Dedifferentiated amniotic fluid mesenchymal stem cell (primary cell): ENCODE measurements at regions not wholly inside any gene's neighbourhood (a gene's known extent, or its start where the extent isn't known, plus 50 kb on each side); places are given as distances from the start of the nearest gene placed in this dataset.

Source experiments
- DNase-seq: peaks from one replicate; pipeline ENCODE4 v3.0.0-alpha.2; 2016; ENCODE audit errors: extremely low spot score

GRCh38 chr1:218715961-218716669 is 371.0 kb downstream of the TGFB2 start:
- no peak for DNase-seq

- DNase-seq = peak; percentile 48
Observed at GRCh38 chr1:218717575-218717974, 372.4 kb downstream of the TGFB2 start.

- DNase-seq = no peak
Observed at GRCh38 chr1:218718206-218718605, 373.1 kb downstream of the TGFB2 start.

- peak; percentile 53 for DNase-seq
Observed at GRCh38 chr1:218718977-218719376, 373.8 kb downstream of the TGFB2 start.

- DNase-seq = no peak
Observed at GRCh38 chr1:218728898-218729565, 383.9 kb downstream of the TGFB2 start.

- DNase-seq = peak; percentile 81
Observed at GRCh38 chr1:218735436-218736032, 390.4 kb downstream of the TGFB2 start.

GRCh38 chr1:218739426-218739825 is 394.3 kb downstream of the TGFB2 start:
- DNase-seq = peak; percentile 70

- no peak for DNase-seq
Observed at GRCh38 chr1:218741852-218742251, 396.7 kb downstream of the TGFB2 start.

GRCh38 chr1:218742467-218743262 is 397.5 kb downstream of the TGFB2 start:
- DNase-seq = no peak

GRCh38 chr1:218743861-218744505 is 398.8 kb downstream of the TGFB2 start:
- DNase-seq = no peak

GRCh38 chr1:218748071-218748470 is 402.9 kb downstream of the TGFB2 start:
- DNase-seq = no peak

GRCh38 chr1:218750216-218750970 is 405.3 kb downstream of the TGFB2 start:
- DNase-seq = no peak

GRCh38 chr1:218751208-218751948 is 406.2 kb downstream of the TGFB2 start:
- DNase-seq = no peak

- DNase-seq = no peak
Observed at GRCh38 chr1:218752126-218752525, 407.0 kb downstream of the TGFB2 start.

GRCh38 chr1:218754477-218754876 is 409.3 kb downstream of the TGFB2 start:
- DNase-seq = no peak

GRCh38 chr1:218755128-218755527 is 410.0 kb downstream of the TGFB2 start:
- no peak for DNase-seq

- no peak for DNase-seq
Observed at GRCh38 chr1:218759795-218760194, 413.9 kb upstream of the LYPLAL1 start.

- no peak for DNase-seq
Observed at GRCh38 chr1:218760601-218761570, 412.8 kb upstream of the LYPLAL1 start.

- DNase-seq = no peak
Observed at GRCh38 chr1:218763538-218763937, 410.1 kb upstream of the LYPLAL1 start.
